GM12865 (cell line): ENCODE measurements at regions not wholly inside any gene's neighbourhood (a gene's known extent, or its start where the extent isn't known, plus 50 kb on each side); places are given as distances from the start of the nearest gene placed in this dataset.
"Not testable (repeated sequence)": the region's sequence is repeated elsewhere in the genome, so short reads cannot be mapped to it uniquely, and the experiment has no call there.

Source experiments
- DNase-seq: peaks from one replicate; pipeline ENCODE4 v3.0.0; 2010; ENCODE audit warnings: low read depth
- H3K4me3 ChIP-seq: 2 replicates; pipeline ENCODE4 v1.5.1; 2011; ENCODE audit warnings: mild to moderate bottlenecking, low read depth, low read length, control low read depth
- CTCF ChIP-seq: IDR thresholded peaks from 2 replicates; pipeline ENCODE4 v1.5.1; 2011; ENCODE audit warnings: low read length, control low read depth, low read depth, inconsistent platforms; ENCODE audit not compliant: insufficient read depth; ENCODE audit errors: missing control alignments

- no peak for DNase-seq
- no peak overlapping the region for H3K4me3 ChIP-seq
- TF ChIP-seq CTCF, result no peak
Measured at GRCh38 chr10:57897611-57898010, 370.1 kb downstream of the IPMK start.

- no peak overlapping the region for H3K4me3 ChIP-seq
- no peak for DNase-seq
- TF ChIP-seq CTCF, result no peak
Measured at GRCh38 chr10:57894361-57894760, 373.3 kb downstream of the IPMK start.

- TF ChIP-seq CTCF, result no peak
- no peak for DNase-seq
- no peak overlapping the region for H3K4me3 ChIP-seq
Measured at GRCh38 chr10:57891201-57892006, 376.3 kb downstream of the IPMK start.

GRCh38 chr10:57890691-57891090 is 377.0 kb downstream of the IPMK start:
- no peak overlapping the region for H3K4me3 ChIP-seq
- DNase-seq, result no peak
- TF ChIP-seq CTCF, result no peak

GRCh38 chr10:57885618-57885968 is 382.1 kb downstream of the IPMK start:
- DNase-seq, H3K4me3 ChIP-seq: not testable (repeated sequence)

GRCh38 chr10:57884965-57885617 is 382.6 kb downstream of the IPMK start:
- no peak overlapping the region for H3K4me3 ChIP-seq
- no peak for DNase-seq
- no peak for TF ChIP-seq CTCF

GRCh38 chr10:57884407-57884806 is 383.3 kb downstream of the IPMK start:
- no peak overlapping the region for H3K4me3 ChIP-seq
- TF ChIP-seq CTCF, result no peak
- DNase-seq, result no peak
